Gastrocnemius medialis (tissue), 4 donors: ENCODE measurements at regions not wholly inside any gene's neighbourhood (a gene's known extent, or its start where the extent isn't known, plus 50 kb on each side); places are given as distances from the start of the nearest gene placed in this dataset.

Experiments
- CTCF ChIP-seq, 5 experiments: fragments of 450-650 bp in 3 of 5; fragments of 200-600 bp in 2 of 5; sonication (generic) in 2 of 5; IDR thresholded peaks in 4 of 5; conservative IDR thresholded peaks in 1 of 5; 1 replicate in 4 of 5; 2 replicates in 1 of 5; pipeline ENCODE4 v1.5.1; 2016 to 2019; ENCODE audit warnings: antibody characterized with exemption in 5 of 5, mild to moderate bottlenecking in 3 of 5, moderate library complexity in 3 of 5
- POLR2A ChIP-seq, 2 donors: fragments of 450-650 bp; IDR thresholded peaks; one replicate each; pipeline ENCODE4 v1.6.1; 2017; ENCODE audit warnings: antibody characterized with exemption in 2 of 2, mild to moderate bottlenecking in 2 of 2, moderate library complexity in 2 of 2

GRCh38 chr5:93993161-93993560, 251.8 kb upstream of the POU5F2 start:
- no peak for TF ChIP-seq CTCF (IDR thresholded peaks at IDR 0.05 in 4 of 5, conservative IDR thresholded peaks at IDR 0.05 in 1 of 5)
- no peak for TF ChIP-seq POLR2A (IDR thresholded peaks at IDR 0.05)
